Mucosa of rectum (tissue), 2 donors: ENCODE measurements at regions not wholly inside any gene's neighbourhood (a gene's known extent, or its start where the extent isn't known, plus 50 kb on each side); places are given as distances from the start of the nearest gene placed in this dataset.

Experiments
- H3K27ac ChIP-seq, 2 donors: one replicate each; pipeline ENCODE4 v1.7.0; 2013; ENCODE audit warnings: inconsistent platforms in 2 of 2, low read depth in 2 of 2, low read length in 2 of 2
- H3K27me3 ChIP-seq, 2 donors: one replicate each; pipeline ENCODE4 v1.7.0; 2013; ENCODE audit warnings: low read length in 2 of 2; ENCODE audit not compliant: control insufficient read depth in 2 of 2, insufficient read depth in 2 of 2
- H3K36me3 ChIP-seq, 2 donors: one replicate each; pipeline ENCODE4 v1.7.0; 2013; ENCODE audit warnings: low read length in 2 of 2; ENCODE audit not compliant: control insufficient read depth in 2 of 2, insufficient read depth in 2 of 2
- H3K4me1 ChIP-seq, 2 donors: one replicate each; pipeline ENCODE4 v1.7.0; 2013; ENCODE audit warnings: low read length in 2 of 2, mild to moderate bottlenecking in 1 of 2; ENCODE audit not compliant: control insufficient read depth in 2 of 2, insufficient read depth in 2 of 2
- H3K4me3 ChIP-seq, 2 donors: one replicate each; pipeline ENCODE4 v1.7.0; 2013; ENCODE audit warnings: low read length in 2 of 2
- H3K9ac ChIP-seq, 2 donors: one replicate each; pipeline ENCODE4 v1.7.0; 2013; ENCODE audit warnings: low read length in 2 of 2, low read depth in 1 of 2, mild to moderate bottlenecking in 1 of 2
- H3K9me3 ChIP-seq, 2 donors: one replicate each; pipeline ENCODE4 v1.7.0; 2013; ENCODE audit warnings: low read length in 2 of 2; ENCODE audit not compliant: control insufficient read depth in 2 of 2
- donor health status: healthy.
- donor health status: Normal muscosa, but diverticular disease.

DNA sequence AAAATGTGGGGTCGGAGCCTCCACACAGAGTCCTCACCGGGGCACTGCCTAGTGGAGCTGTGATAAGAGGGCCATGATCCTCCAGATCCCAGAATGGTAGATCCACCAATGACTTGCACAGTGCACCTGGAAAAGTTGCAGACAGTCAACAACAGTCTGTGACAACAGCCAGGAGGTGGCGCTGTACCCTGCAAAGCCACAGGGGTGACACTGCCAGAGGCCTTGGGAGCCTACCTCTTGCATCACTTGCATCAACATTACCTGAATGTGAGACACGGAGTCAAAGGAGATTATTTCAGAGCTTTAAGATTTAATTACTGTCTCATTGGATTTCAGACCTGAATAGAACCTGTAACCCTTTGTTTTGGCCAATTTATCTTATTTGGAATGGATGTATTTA is 614.1 kb upstream of the CDH9 start:
- H3K4me1 ChIP-seq, result no peaks in the 10 kb centered on the region
- no peaks in the 10 kb centered on the region for H3K36me3 ChIP-seq

DNA sequence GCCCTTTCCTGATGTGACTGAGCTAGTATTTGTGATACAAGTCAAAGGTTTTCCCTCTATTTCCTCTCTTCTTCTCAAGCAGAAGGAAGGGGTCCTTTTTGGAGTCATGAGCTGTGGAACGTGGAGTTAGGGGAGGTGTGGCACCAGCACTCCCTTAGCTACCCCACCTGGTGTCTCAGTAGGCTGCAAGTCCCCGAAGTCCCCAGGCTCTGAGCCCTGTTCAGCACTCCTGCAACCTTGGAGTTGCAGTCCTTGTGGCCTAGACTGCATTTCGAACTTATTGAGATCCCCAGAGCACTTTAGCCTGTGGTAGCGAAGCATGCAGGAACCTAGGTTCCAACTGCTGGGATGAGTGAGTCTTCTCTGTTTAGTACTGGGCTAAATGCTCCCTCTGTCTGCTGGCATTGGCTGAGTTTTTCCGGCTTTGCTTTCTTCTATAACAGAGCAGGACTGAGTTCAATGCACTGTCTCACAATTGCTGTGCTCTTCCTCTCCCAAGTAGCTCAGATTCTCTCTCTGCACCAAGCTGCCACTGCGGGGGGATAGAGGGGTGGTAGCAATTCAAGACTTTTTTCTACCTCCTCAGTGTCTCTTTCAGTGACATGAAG is 600.7 kb upstream of the CDH9 start:
- H3K4me1 ChIP-seq, result no peaks in the 10 kb centered on the region
- no peaks in the 10 kb centered on the region for H3K27me3 ChIP-seq
- no peaks in the 10 kb centered on the region for H3K36me3 ChIP-seq
- H3K9me3 ChIP-seq, result no peaks in the 10 kb centered on the region
- no peak overlapping the region for H3K27ac ChIP-seq
- no peak overlapping the region for H3K9ac ChIP-seq
- no peak overlapping the region for H3K4me3 ChIP-seq

More for the DNA sequence above, 614.1 kb upstream of the CDH9 start:
- no peaks in the 10 kb centered on the region for H3K27me3 ChIP-seq
- no peak overlapping the region for H3K9ac ChIP-seq
- H3K27ac ChIP-seq, result no peak overlapping the region
- H3K4me3 ChIP-seq, result no peak overlapping the region
- H3K9me3 ChIP-seq, result peaks cover 0 to 3% of the 10 kb centered on the region in 2 donors

- Histone ChIP-seq H3K36me3 (no peaks in the 10 kb centered on the region), H3K4me1 (no peaks in the 10 kb centered on the region), H3K27me3 (no peaks in the 10 kb centered on the region), H3K4me3 (no peak overlapping the region), H3K27ac (no peak overlapping the region), H3K9ac (no peak overlapping the region), H3K9me3 (peaks cover 2 to 3% of the 10 kb centered on the region in 2 donors)
Measured at GRCh38 chr5:27619982-27620381, 581.6 kb upstream of the CDH9 start.

GRCh38 chr5:27612161-27612560 is 573.8 kb upstream of the CDH9 start:
- Histone ChIP-seq H3K27ac (no peak overlapping the region), H3K27me3 (no peaks in the 10 kb centered on the region), H3K9me3 (no peaks in the 10 kb centered on the region), H3K36me3 (no peaks in the 10 kb centered on the region), H3K4me1 (no peaks in the 10 kb centered on the region), H3K9ac (no peak overlapping the region), H3K4me3 (no peak overlapping the region)

DNA sequence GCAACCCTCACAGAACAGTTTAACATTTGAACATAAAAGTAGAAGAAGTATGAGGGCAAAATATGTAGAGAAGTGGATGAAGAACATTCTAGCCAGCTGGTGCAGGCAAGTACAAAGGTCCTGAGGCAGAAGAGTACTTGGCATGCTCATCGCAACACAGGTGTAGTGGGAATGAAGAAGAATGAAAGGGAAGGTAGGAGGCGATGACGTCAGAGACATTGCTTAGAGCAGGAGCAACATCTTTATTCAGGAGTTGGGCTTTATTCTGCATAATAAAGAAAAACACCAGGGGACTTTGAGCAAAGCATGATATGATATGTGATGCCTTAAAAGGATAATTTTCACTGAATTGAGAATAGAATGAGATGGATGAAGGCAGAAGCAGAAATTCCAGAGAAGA is 570.6 kb upstream of the CDH9 start:
- no peaks in the 10 kb centered on the region for H3K36me3 ChIP-seq
- H3K27ac ChIP-seq, result no peak overlapping the region
- no peaks in the 10 kb centered on the region for H3K9me3 ChIP-seq
- H3K4me3 ChIP-seq, result no peak overlapping the region
- H3K4me1 ChIP-seq, result no peaks in the 10 kb centered on the region
- no peak overlapping the region for H3K9ac ChIP-seq
- no peaks in the 10 kb centered on the region for H3K27me3 ChIP-seq

- Histone ChIP-seq H3K4me1 (no peaks in the 10 kb centered on the region), H3K9me3 (no peaks in the 10 kb centered on the region), H3K27ac (no peak overlapping the region), H3K4me3 (no peak overlapping the region), H3K27me3 (no peaks in the 10 kb centered on the region), H3K9ac (no peak overlapping the region), H3K36me3 (no peaks in the 10 kb centered on the region)
Measured at GRCh38 chr5:27598576-27598975, 560.2 kb upstream of the CDH9 start.

- Histone ChIP-seq H3K9ac (no peak overlapping the region), H3K36me3 (no peaks in the 10 kb centered on the region), H3K27ac (no peak overlapping the region), H3K4me3 (no peak overlapping the region), H3K27me3 (no peaks in the 10 kb centered on the region), H3K4me1 (no peaks in the 10 kb centered on the region), H3K9me3 (peaks cover 0 to 8% of the 10 kb centered on the region in 2 donors)
Measured at GRCh38 chr5:27594141-27594540, 555.8 kb upstream of the CDH9 start.

DNA sequence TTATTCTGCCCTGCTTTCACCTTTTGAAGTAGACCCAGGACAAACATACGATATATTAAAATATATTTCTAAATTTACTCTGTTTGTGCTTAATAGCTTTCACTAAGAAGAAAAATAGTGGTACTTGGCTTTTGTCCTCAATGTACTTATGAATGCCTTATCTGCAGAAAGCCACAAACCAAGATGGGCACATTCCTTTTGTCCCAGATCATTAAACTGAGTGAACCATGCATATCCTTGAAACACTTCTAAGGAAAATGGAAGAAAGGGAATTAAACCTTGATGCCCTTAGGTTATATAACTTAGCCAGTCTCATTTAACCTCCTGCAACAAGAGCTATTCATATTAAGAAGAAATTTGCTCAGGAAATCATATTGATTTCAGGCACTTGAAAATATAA is 553.8 kb upstream of the CDH9 start:
- Histone ChIP-seq H3K27ac (no peak overlapping the region), H3K9ac (no peak overlapping the region)

GRCh38 chr5:27590503-27590902 is 552.1 kb upstream of the CDH9 start:
- no peak overlapping the region for H3K4me3 ChIP-seq
- no peaks in the 10 kb centered on the region for H3K4me1 ChIP-seq
- H3K9ac ChIP-seq, result no peak overlapping the region
- peaks cover 0 to 8% of the 10 kb centered on the region in 2 donors for H3K9me3 ChIP-seq
- H3K27ac ChIP-seq, result no peak overlapping the region
- H3K27me3 ChIP-seq, result no peaks in the 10 kb centered on the region
- H3K36me3 ChIP-seq, result no peaks in the 10 kb centered on the region

More for the DNA sequence above, 553.8 kb upstream of the CDH9 start:
- Histone ChIP-seq H3K27me3 (no peaks in the 10 kb centered on the region), H3K36me3 (no peaks in the 10 kb centered on the region), H3K4me3 (no peak overlapping the region), H3K9me3 (peaks cover 0 to 8% of the 10 kb centered on the region in 2 donors), H3K4me1 (no peaks in the 10 kb centered on the region)

- H3K4me1 ChIP-seq, result no peaks in the 10 kb centered on the region
- no peaks in the 10 kb centered on the region for H3K36me3 ChIP-seq
- no peak overlapping the region for H3K4me3 ChIP-seq
- H3K9ac ChIP-seq, result no peak overlapping the region
- no peak overlapping the region for H3K27ac ChIP-seq
- no peaks in the 10 kb centered on the region for H3K9me3 ChIP-seq
- H3K27me3 ChIP-seq, result no peaks in the 10 kb centered on the region
Measured at GRCh38 chr5:27578279-27578678, 539.9 kb upstream of the CDH9 start.

GRCh38 chr5:27571681-27572080 is 533.3 kb upstream of the CDH9 start:
- Histone ChIP-seq H3K27ac (no peak overlapping the region), H3K4me3 (no peak overlapping the region), H3K9ac (no peak overlapping the region), H3K9me3 (no peaks in the 10 kb centered on the region), H3K4me1 (no peaks in the 10 kb centered on the region), H3K36me3 (no peaks in the 10 kb centered on the region), H3K27me3 (no peaks in the 10 kb centered on the region)
